WTC11 (cell line): ENCODE measurements at regions not wholly inside any gene's neighbourhood (a gene's known extent, or its start where the extent isn't known, plus 50 kb on each side); places are given as distances from the start of the nearest gene placed in this dataset.

Experiments used
- ATAC-seq: fragments of 200-7000 bp; cut with Tn5 transposase; 2 replicates; pipeline ENCODE4 v1.10.0; 2021; ENCODE audit warnings: mild to moderate bottlenecking, moderate library complexity
- CTCF ChIA-PET: fragments of 300-600 bp; sonication (Branson Sonifier 250); formaldehyde crosslinking; loops from one replicate; lab custom pipeline; 2021; ENCODE audit warnings: antibody characterized with exemption; lab: Charles Lee
- POLR2A ChIA-PET: fragments of 350-600 bp; sonication (Branson Sonifier 250); formaldehyde crosslinking; loops from one replicate; lab custom pipeline; 2021; ENCODE audit warnings: antibody characterized with exemption; lab: Charles Lee
- DNase-seq: peaks from one replicate; pipeline ENCODE4 v3.0.0; 2021; ENCODE audit warnings: low spot score
- H3K27ac Mint-ChIP-seq: 2 replicates; pipeline ENCODE4 v1.8.0; 2021; ENCODE audit warnings: mixed read lengths
- H3K27me3 Mint-ChIP-seq: 2 replicates; pipeline ENCODE4 v1.8.0; 2021; ENCODE audit warnings: low read depth, mild to moderate bottlenecking, moderate library complexity, mixed read lengths
- H3K36me3 Mint-ChIP-seq: 2 replicates; pipeline ENCODE4 v1.8.0; 2021; ENCODE audit warnings: mixed read lengths
- H3K4me1 Mint-ChIP-seq: 2 replicates; pipeline ENCODE4 v1.8.0; 2022; ENCODE audit warnings: mixed read lengths
- H3K4me3 Mint-ChIP-seq: 2 replicates; pipeline ENCODE4 v1.8.0; 2021; ENCODE audit warnings: mild to moderate bottlenecking, moderate library complexity, mixed read lengths
- H3K9me3 Mint-ChIP-seq: 2 replicates; pipeline ENCODE4 v1.8.0; 2021; ENCODE audit warnings: mixed read lengths
- CBFB ChIP-seq: sonication (generic); formaldehyde crosslinking; IDR thresholded peaks from 2 replicates; pipeline ENCODE4 v1.8.1; 2022; ENCODE audit warnings: mild to moderate bottlenecking, low read depth, missing genetic modification reagents
- CREB1 ChIP-seq: sonication (generic); formaldehyde crosslinking; IDR thresholded peaks from 2 replicates; pipeline ENCODE4 v1.8.0; 2023; ENCODE audit warnings: mild to moderate bottlenecking, missing genetic modification reagents
- GABPB1 ChIP-seq: sonication (generic); formaldehyde crosslinking; IDR thresholded peaks from 2 replicates; pipeline ENCODE4 v1.8.1; 2023; ENCODE audit warnings: mild to moderate bottlenecking, missing genetic modification reagents
- GRHL2 ChIP-seq: fragments of 250-450 bp; sonication (Bioruptor Pico); IDR thresholded peaks from 2 replicates; pipeline ENCODE4 v1.8.0; 2022; ENCODE audit warnings: mild to moderate bottlenecking, moderate library complexity; ENCODE audit not compliant: insufficient replicate concordance, severe bottlenecking
- GTF2I ChIP-seq: fragments of 250-450 bp; sonication (Bioruptor Pico); conservative IDR thresholded peaks from 2 replicates; pipeline ENCODE4 v1.4.0; 2021; ENCODE audit warnings: mild to moderate bottlenecking
- NR2C2 ChIP-seq: sonication (generic); formaldehyde crosslinking; IDR thresholded peaks from 2 replicates; pipeline ENCODE4 v1.8.0; 2022; ENCODE audit warnings: mild to moderate bottlenecking, missing genetic modification reagents
- OVOL2 ChIP-seq: fragments of 250-450 bp; sonication (Bioruptor Pico); IDR thresholded peaks from 2 replicates; pipeline ENCODE4 v1.9.0; 2021; ENCODE audit warnings: mild to moderate bottlenecking, borderline replicate concordance
- PRRX2 ChIP-seq: fragments of 250-450 bp; sonication (Bioruptor Pico); IDR thresholded peaks from 2 replicates; pipeline ENCODE4 v1.8.0; 2021; ENCODE audit warnings: mild to moderate bottlenecking
- RORB ChIP-seq: fragments of 250-450 bp; sonication (Bioruptor Pico); IDR thresholded peaks from 2 replicates; pipeline ENCODE4 v1.9.0; 2021; ENCODE audit warnings: mild to moderate bottlenecking
- SP1 ChIP-seq: sonication (generic); formaldehyde crosslinking; conservative IDR thresholded peaks from 2 replicates; pipeline ENCODE4 v1.8.1; 2022; ENCODE audit warnings: missing genetic modification reagents
- ZNF138 ChIP-seq: sonication (generic); formaldehyde crosslinking; conservative IDR thresholded peaks from 2 replicates; pipeline ENCODE4 v1.8.1; 2022; ENCODE audit warnings: mild to moderate bottlenecking, moderate library complexity, missing genetic modification reagents
- ZNF219 ChIP-seq: sonication (generic); formaldehyde crosslinking; IDR thresholded peaks from 2 replicates; pipeline ENCODE4 v1.8.0; 2023; ENCODE audit warnings: missing genetic modification reagents, mild to moderate bottlenecking, borderline replicate concordance
- ZNF317 ChIP-seq: sonication (generic); formaldehyde crosslinking; IDR thresholded peaks from 2 replicates; pipeline ENCODE4 v1.8.1; 2023; ENCODE audit warnings: low read depth, mild to moderate bottlenecking, moderate library complexity, missing genetic modification reagents, borderline replicate concordance
- ZNF416 ChIP-seq: fragments of 250-450 bp; sonication (Bioruptor Pico); IDR thresholded peaks from 2 replicates; pipeline ENCODE4 v1.9.0; 2021; ENCODE audit warnings: mild to moderate bottlenecking, inconsistent platforms
- ZNF423 ChIP-seq: fragments of 250-450 bp; sonication (Bioruptor Pico); IDR thresholded peaks from 2 replicates; pipeline ENCODE4 v2.1.2; 2022; ENCODE audit warnings: mild to moderate bottlenecking, moderate library complexity
- TF ChIP-seq, protein P1 (sequence below): sonication (generic); formaldehyde crosslinking; IDR thresholded peaks from 2 replicates; pipeline ENCODE4 v1.8.1; 2023; ENCODE audit warnings: mild to moderate bottlenecking, missing genetic modification reagents, borderline replicate concordance
- TF ChIP-seq, protein P2 (sequence below): sonication (generic); formaldehyde crosslinking; IDR thresholded peaks from 2 replicates; pipeline ENCODE4 v1.8.0; 2023; ENCODE audit warnings: mild to moderate bottlenecking, missing genetic modification reagents
- TF ChIP-seq, protein P3 (sequence below): sonication (generic); formaldehyde crosslinking; IDR thresholded peaks from 2 replicates; pipeline ENCODE4 v1.8.0; 2022; ENCODE audit warnings: mild to moderate bottlenecking, missing genetic modification reagents
- TF ChIP-seq, protein P4 (sequence below): fragments of 250-450 bp; sonication (Bioruptor Pico); IDR thresholded peaks from 2 replicates; pipeline ENCODE4 v1.9.0; 2021; ENCODE audit warnings: moderate library complexity, mild to moderate bottlenecking, inconsistent platforms, borderline replicate concordance
- TF ChIP-seq, protein P5 (sequence below): sonication (generic); formaldehyde crosslinking; IDR thresholded peaks from 2 replicates; pipeline ENCODE4 v1.8.1; 2023; ENCODE audit warnings: mild to moderate bottlenecking, moderate library complexity, missing genetic modification reagents
- TF ChIP-seq, protein P6 (sequence below): fragments of 250-450 bp; sonication (Bioruptor Pico); IDR thresholded peaks from 2 replicates; pipeline ENCODE4 v1.8.0; 2021; ENCODE audit warnings: mild to moderate bottlenecking

DNA sequence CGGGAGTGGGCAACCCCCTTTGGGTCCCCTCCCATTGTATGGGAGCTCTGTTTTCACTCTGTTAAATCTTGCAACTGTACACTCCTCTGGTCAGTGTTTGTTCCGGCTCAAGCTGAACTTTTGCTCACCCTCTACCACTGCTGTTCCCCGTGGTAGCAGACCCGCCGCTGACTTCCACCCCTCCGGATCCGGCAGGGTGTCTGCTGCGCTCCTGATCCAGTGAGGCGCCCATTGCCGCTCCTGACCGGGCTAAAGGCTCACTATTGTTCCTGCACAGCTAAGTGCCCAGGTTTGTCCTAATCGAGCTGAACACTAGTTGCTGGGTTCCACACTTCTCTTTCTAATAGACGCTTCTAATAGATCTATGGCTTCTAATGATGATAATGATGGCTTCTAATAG is 488.6 kb downstream of the MRPL39 start:
- no peak for TF ChIP-seq PRRX2 (CRISPR knock-in tag)
- no peak for TF ChIP-seq ZNF219 (CRISPR knock-in tag)
- TF ChIP-seq, protein P1, sequence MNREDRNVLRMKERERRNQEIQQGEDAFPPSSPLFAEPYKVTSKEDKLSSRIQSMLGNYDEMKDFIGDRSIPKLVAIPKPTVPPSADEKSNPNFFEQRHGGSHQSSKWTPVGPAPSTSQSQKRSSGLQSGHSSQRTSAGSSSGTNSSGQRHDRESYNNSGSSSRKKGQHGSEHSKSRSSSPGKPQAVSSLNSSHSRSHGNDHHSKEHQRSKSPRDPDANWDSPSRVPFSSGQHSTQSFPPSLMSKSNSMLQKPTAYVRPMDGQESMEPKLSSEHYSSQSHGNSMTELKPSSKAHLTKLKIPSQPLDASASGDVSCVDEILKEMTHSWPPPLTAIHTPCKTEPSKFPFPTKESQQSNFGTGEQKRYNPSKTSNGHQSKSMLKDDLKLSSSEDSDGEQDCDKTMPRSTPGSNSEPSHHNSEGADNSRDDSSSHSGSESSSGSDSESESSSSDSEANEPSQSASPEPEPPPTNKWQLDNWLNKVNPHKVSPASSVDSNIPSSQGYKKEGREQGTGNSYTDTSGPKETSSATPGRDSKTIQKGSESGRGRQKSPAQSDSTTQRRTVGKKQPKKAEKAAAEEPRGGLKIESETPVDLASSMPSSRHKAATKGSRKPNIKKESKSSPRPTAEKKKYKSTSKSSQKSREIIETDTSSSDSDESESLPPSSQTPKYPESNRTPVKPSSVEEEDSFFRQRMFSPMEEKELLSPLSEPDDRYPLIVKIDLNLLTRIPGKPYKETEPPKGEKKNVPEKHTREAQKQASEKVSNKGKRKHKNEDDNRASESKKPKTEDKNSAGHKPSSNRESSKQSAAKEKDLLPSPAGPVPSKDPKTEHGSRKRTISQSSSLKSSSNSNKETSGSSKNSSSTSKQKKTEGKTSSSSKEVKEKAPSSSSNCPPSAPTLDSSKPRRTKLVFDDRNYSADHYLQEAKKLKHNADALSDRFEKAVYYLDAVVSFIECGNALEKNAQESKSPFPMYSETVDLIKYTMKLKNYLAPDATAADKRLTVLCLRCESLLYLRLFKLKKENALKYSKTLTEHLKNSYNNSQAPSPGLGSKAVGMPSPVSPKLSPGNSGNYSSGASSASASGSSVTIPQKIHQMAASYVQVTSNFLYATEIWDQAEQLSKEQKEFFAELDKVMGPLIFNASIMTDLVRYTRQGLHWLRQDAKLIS (CRISPR knock-in tag), result no peak
- no peak for TF ChIP-seq GABPB1 (CRISPR knock-in tag)
- no peak for TF ChIP-seq ZNF138 (CRISPR knock-in tag)
- no peak for TF ChIP-seq CBFB
- TF ChIP-seq OVOL2 (CRISPR knock-in tag), result no peak
- no peak for TF ChIP-seq ZNF423 (CRISPR knock-in tag)
- no peaks in the 10 kb centered on the region for H3K4me1 Mint-ChIP-seq
- no peaks in the 10 kb centered on the region for H3K27me3 Mint-ChIP-seq
- H3K36me3 Mint-ChIP-seq, result peaks cover 5% of the 10 kb centered on the region
- CTCF ChIA-PET, result no interaction called here
- no peak overlapping the region for H3K27ac Mint-ChIP-seq
- no peak for DNase-seq
- POLR2A ChIA-PET, result no interaction called here
- H3K4me3 Mint-ChIP-seq, result no peak overlapping the region
- no peak for ATAC-seq
- H3K9me3 Mint-ChIP-seq, result peaks cover 27% of the 10 kb centered on the region

DNA sequence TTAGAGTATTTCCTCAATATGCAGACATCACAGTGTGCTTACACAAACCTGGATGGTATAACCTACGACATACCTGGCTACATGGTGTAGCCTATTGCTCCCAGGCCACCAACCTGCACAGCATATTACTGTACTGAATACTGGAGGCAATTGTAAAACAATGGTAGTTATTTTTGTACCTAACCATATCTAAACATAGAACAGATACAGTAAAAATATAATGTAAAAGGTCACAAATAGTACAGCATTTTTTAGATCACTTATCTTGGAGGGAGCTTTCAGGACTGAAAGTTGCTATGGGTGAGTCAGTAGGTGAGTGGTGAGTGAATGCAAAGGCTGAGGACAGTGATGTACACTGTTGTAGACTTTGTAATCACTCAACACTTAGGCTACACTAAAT is 492.3 kb downstream of the MRPL39 start:
- no peak overlapping the region for H3K27ac Mint-ChIP-seq
- DNase-seq, result no peak
- ChIA-PET CTCF (no interaction called here), POLR2A (no interaction called here)
- no peaks in the 10 kb centered on the region for H3K27me3 Mint-ChIP-seq
- peaks cover 32% of the 10 kb centered on the region for H3K9me3 Mint-ChIP-seq
- peaks cover 2% of the 10 kb centered on the region for H3K36me3 Mint-ChIP-seq
- no peak for ATAC-seq
- H3K4me1 Mint-ChIP-seq, result no peaks in the 10 kb centered on the region
- no peak for TF ChIP-seq ZNF416 (CRISPR knock-in tag)
- TF ChIP-seq SP1 (CRISPR knock-in tag), result no peak
- TF ChIP-seq, protein P2, sequence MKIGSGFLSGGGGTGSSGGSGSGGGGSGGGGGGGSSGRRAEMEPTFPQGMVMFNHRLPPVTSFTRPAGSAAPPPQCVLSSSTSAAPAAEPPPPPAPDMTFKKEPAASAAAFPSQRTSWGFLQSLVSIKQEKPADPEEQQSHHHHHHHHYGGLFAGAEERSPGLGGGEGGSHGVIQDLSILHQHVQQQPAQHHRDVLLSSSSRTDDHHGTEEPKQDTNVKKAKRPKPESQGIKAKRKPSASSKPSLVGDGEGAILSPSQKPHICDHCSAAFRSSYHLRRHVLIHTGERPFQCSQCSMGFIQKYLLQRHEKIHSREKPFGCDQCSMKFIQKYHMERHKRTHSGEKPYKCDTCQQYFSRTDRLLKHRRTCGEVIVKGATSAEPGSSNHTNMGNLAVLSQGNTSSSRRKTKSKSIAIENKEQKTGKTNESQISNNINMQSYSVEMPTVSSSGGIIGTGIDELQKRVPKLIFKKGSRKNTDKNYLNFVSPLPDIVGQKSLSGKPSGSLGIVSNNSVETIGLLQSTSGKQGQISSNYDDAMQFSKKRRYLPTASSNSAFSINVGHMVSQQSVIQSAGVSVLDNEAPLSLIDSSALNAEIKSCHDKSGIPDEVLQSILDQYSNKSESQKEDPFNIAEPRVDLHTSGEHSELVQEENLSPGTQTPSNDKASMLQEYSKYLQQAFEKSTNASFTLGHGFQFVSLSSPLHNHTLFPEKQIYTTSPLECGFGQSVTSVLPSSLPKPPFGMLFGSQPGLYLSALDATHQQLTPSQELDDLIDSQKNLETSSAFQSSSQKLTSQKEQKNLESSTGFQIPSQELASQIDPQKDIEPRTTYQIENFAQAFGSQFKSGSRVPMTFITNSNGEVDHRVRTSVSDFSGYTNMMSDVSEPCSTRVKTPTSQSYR, result no peak
- TF ChIP-seq, protein P3, sequence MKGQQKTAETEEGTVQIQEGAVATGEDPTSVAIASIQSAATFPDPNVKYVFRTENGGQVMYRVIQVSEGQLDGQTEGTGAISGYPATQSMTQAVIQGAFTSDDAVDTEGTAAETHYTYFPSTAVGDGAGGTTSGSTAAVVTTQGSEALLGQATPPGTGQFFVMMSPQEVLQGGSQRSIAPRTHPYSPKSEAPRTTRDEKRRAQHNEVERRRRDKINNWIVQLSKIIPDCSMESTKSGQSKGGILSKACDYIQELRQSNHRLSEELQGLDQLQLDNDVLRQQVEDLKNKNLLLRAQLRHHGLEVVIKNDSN (CRISPR knock-in tag), result no peak
- no peak for TF ChIP-seq PRRX2 (CRISPR knock-in tag)
- TF ChIP-seq, protein P4, sequence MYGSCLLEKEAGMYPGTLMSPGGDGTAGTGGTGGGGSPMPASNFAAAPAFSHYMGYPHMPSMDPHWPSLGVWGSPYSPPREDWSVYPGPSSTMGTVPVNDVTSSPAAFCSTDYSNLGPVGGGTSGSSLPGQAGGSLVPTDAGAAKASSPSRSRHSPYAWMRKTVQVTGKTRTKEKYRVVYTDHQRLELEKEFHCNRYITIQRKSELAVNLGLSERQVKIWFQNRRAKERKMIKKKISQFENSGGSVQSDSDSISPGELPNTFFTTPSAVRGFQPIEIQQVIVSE (CRISPR knock-in tag), result no peak
- TF ChIP-seq GTF2I (CRISPR knock-in tag), result no peak
- TF ChIP-seq, protein P5, sequence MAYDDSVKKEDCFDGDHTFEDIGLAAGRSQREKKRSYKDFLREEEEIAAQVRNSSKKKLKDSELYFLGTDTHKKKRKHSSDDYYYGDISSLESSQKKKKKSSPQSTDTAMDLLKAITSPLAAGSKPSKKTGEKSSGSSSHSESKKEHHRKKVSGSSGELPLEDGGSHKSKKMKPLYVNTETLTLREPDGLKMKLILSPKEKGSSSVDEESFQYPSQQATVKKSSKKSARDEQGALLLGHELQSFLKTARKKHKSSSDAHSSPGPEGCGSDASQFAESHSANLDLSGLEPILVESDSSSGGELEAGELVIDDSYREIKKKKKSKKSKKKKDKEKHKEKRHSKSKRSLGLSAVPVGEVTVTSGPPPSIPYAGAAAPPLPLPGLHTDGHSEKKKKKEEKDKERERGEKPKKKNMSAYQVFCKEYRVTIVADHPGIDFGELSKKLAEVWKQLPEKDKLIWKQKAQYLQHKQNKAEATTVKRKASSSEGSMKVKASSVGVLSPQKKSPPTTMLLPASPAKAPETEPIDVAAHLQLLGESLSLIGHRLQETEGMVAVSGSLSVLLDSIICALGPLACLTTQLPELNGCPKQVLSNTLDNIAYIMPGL (CRISPR knock-in tag), result no peak
- no peak for TF ChIP-seq OVOL2 (CRISPR knock-in tag)
- TF ChIP-seq GRHL2, result no peak
- TF ChIP-seq NR2C2 (CRISPR knock-in tag), result no peak
- TF ChIP-seq ZNF317 (CRISPR knock-in tag), result no peak
- no peak for TF ChIP-seq CREB1 (CRISPR knock-in tag)
- TF ChIP-seq, protein P6, sequence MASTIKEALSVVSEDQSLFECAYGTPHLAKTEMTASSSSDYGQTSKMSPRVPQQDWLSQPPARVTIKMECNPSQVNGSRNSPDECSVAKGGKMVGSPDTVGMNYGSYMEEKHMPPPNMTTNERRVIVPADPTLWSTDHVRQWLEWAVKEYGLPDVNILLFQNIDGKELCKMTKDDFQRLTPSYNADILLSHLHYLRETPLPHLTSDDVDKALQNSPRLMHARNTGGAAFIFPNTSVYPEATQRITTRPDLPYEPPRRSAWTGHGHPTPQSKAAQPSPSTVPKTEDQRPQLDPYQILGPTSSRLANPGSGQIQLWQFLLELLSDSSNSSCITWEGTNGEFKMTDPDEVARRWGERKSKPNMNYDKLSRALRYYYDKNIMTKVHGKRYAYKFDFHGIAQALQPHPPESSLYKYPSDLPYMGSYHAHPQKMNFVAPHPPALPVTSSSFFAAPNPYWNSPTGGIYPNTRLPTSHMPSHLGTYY (CRISPR knock-in tag), result no peak
- no peak for TF ChIP-seq RORB (CRISPR knock-in tag)
- no peak overlapping the region for H3K4me3 Mint-ChIP-seq
